Activated gamma-delta T cell treated with anti-CD3 and anti-CD28 coated beads, Interleukin-2, amount 50 U/mL, for 16 hours (primary cell): ENCODE measurements at regions not wholly inside any gene's neighbourhood (a gene's known extent, or its start where the extent isn't known, plus 50 kb on each side); places are given as distances from the start of the nearest gene placed in this dataset.

Source experiments
- DNase-seq: peaks from one replicate; pipeline ENCODE4 v3.0.0-alpha.2; 2020; ENCODE audit warnings: low read depth

DNA sequence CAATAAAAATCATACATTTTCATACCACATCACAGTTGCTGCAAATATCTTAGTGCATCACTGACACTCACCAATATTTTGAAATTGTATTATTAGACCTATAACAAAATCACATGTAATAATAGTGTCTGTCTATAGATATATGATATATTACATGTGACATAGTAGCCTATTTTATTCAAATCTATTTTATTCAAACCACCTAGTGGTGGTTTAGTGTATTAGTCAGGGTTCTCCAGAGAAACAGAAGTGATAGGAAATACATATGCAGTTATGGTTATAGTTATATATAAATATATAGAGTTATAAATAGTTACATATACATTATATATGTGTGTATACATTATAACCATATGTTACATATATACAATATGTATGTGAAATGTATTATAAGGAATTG lies 366.5 kb upstream of the ARID1B start:
- DNase-seq, result no peak

- no peak for DNase-seq
Measured at GRCh38 chr6:156408655-156409054, 368.5 kb upstream of the ARID1B start.

DNA sequence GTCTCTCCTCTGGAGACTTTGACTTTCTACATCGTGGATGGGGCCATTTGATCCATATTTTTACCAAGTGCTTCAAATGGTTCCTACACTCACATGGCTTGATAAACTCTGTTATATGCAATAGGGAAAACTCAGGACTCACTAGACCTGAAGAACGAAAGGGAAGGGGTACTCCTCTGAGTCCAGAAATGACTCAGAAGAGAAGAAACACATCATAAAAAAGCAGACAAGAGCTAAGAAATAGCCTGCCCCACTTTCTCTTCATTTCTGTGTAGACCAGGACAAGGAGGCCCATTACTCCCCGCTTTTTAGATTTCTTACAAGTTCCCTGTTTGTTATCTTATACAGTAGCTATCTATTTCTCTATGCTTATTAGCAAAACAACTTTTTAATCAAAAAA lies 369.8 kb upstream of the ARID1B start:
- no peak for DNase-seq

DNA sequence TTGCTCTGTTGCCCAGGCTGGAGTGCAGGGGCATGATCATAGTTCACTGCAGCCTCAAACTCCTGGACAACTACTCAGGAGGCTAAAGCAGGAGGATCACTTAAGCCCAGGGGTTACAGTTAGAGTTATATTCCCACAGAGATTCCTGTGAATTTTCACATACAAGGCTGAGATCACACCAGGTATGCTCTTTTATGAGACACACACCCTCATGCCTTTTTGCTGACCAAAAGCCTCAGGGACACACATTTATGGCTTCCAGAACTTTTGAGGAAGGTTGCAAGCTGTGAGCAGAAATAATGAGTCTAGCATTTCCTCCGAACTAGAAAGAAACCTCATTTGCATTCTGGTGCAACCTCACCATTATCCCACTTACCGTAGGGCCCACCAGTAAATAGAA lies 370.5 kb upstream of the ARID1B start:
- no peak for DNase-seq

GRCh38 chr6:156406099-156406498 lies 371.1 kb upstream of the ARID1B start:
- no peak for DNase-seq

- no peak for DNase-seq
Measured at GRCh38 chr6:156402628-156403027, 374.6 kb upstream of the ARID1B start.

DNA sequence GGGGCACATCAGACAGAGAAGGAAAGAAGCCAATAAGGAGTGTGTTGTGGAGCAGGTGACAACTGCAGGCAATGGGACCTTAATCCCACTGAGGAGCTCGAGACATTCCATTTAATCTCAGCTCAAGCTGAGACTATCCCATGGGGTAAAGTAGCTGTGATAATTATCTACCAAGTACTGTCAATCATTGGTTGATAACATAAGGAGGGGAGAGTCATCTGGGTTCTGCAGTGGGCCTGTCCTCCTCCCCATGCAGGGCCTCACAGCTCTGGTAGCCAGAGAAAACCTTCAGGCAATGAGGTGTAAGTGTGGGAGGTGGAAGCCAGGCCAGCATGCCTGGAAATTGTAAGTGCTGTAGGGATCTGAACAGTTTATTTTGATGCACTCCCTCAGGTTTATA lies 375.0 kb upstream of the ARID1B start:
- no peak for DNase-seq

DNA sequence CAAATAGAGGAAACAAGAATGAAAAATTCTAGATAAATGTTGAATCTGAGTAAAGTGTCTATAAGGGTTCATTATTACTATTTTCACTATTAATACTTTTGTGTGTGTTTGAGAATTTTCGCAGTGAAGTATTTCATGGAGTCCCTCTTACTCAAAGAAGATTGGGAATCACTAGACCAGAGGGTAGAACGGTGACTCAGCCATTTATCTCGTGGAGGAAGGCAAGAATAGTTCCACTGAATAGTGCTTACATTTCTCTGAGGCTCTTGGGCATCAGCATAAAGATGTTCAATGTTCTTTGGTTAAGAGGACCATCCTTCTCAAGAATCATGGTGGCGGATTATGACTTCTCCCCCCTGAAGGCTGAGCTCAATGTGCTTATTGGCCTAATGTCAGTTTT lies 376.7 kb upstream of the ARID1B start:
- no peak for DNase-seq

GRCh38 chr6:156398966-156399365 lies 378.2 kb upstream of the ARID1B start:
- DNase-seq, result no peak

- DNase-seq, result no peak
Measured at GRCh38 chr6:156398371-156398770, 378.8 kb upstream of the ARID1B start.

DNA sequence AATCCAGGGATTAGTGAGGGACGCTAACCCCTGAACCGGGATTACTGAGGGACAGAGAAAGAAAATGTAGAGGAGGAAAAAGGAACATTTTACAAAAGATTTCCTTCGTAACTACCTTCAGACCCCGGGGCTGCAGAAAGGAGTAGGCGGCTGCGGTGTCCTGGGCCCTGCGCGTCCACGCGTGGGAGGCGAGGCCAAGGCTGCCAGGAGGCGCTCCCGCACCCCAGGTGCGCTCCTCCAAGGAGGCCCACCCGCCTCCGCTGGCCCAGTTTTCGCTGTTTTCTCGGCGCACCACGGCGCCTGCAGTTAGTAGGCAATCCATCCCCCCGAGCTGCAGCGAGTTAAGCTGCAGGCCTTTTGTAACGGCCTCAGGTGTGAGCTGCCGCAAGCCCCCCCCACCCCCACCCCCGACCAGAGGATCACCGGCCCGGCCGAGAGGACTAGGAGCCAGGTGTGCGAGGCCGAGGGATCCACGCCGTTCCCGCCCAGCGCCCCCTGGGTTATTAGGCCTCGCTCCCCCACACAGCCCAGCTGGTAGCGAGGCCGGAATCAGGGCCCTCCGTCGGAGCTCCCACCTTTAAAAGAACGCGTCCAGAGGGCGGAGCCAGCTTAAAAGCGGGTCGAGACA lies 380.3 kb upstream of the ARID1B start:
- no peak for DNase-seq

DNA sequence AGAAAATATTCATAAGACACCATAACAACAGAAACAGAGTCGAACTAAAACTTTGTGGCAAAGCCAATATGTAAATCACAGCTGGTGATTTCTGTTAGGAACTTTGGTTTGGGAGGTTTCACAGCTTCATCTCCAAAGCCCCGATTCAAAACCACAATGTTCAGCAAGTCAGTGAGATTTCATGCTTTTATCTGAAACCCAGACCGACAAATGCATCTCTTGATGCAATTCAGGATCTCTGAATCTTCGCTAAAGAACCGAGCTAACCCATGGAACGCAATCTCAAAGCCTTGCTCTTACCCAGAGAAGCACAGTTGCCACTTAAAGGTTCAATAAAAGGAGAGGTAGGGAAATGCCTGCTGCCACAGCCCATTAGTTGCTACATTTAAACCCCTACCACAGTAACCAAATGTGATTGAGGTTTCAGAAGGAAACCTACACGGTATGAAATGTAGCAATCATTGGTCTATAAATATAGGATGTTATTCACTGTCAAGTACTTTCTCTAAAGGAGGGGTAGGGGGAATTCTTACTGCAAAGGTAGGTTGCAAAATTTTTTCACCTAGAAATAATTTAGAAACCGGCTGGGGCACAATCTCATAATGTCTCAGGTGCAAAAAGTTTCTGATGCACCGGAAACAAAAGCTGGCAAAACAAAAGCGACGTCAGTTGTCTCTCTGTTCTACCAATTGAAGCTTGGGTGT lies 381.0 kb upstream of the ARID1B start:
- no peak for DNase-seq

GRCh38 chr6:156395276-156395675 lies 381.9 kb upstream of the ARID1B start:
- no peak for DNase-seq

DNA sequence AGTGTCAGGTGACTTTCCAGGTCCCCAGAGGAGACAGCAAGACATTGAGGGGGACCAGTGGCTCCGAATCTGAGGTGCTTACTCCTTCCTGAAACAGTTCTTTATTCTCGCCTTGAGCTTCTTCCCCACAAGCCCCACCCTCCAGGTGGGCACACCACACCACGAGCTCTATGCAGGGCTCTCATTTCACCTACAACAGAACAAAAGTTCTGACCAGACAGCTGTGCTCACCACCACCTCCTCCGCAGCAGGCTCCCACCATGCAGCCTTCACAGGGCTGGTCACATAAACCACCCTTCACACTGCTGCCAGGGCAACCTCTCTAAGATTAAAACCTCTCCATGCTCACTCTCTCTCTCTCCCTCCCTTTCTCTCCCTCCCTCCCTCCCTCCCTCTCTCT lies 384.5 kb upstream of the ARID1B start:
- no peak for DNase-seq

- DNase-seq, result no peak
Measured at GRCh38 chr6:156391977-156392376, 385.2 kb upstream of the ARID1B start.

GRCh38 chr6:156391061-156391672 lies 386.0 kb upstream of the ARID1B start:
- DNase-seq, result no peak

DNA sequence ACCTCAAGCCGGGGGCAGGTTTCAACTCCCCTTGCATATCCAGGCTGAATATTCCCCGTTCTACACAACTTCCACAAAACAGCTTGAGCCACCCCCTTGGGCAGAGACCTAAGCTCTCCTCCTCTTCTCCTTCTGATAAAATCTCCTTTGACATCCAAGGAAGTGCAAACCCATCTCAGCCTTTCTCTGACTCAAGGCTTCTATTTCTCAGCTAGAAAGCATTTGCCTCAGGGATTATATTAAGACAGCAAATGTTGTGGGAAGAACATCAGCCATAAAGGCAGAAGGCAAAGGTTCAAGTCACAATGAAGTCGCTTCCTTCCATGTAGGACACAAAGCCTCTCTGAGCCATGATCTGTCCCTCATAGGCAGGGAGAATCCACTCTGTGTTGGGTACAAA lies 386.6 kb upstream of the ARID1B start:
- DNase-seq, result no peak

GRCh38 chr6:156389296-156389695 lies 387.9 kb upstream of the ARID1B start:
- DNase-seq, result no peak

DNA sequence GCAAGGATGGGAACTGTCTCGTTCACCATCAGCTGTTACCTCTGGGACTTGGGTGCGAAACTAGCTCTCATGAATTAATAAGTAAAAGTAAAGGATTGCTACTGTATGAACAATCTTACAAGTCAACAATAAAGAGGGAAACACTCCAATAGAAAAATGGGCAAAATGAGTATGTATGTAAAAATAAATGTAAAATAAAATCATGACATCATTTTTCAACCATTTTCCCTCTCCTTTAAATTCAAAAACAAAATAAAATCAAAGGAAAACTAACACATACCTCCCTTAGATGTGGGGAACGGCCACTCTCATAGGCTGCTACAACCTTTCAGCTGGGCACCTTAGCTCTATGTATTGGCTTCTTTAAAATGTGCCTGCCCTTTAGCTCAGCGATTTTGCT lies 389.7 kb upstream of the ARID1B start:
- DNase-seq, result no peak

DNA sequence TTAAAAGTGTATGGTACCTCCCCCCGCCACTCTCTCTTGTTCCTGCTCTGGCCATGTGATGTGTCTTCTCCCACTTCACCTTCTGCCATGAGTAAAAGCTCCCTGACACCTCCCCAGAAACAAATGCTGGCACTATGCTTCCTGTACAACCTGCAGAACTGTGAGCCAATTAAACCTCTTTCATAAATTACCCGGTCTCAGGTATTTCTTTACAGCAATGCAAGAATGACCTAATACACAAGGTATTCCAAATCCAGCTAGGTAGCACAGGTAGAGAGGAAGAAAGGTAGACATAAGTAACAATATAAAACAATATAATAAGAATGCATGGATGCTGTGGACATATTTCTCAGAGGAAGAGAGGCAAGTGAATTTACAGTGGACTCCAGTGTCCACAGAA lies 394.1 kb upstream of the ARID1B start:
- DNase-seq, result no peak

GRCh38 chr6:156379392-156380289 lies 397.5 kb upstream of the ARID1B start:
- no peak for DNase-seq

GRCh38 chr6:156378853-156379252 lies 398.3 kb upstream of the ARID1B start:
- no peak for DNase-seq

GRCh38 chr6:156376091-156376490 lies 401.1 kb upstream of the ARID1B start:
- DNase-seq, result no peak
